ENCODE measurements at regions not wholly inside any gene's neighbourhood (a gene's known extent, or its start where the extent isn't known, plus 50 kb on each side); places are given as distances from the start of the nearest gene placed in this dataset.
"Not testable (repeated sequence)": the region's sequence is repeated elsewhere in the genome, so short reads cannot be mapped to it uniquely, and the experiment has no call there.

DNA sequence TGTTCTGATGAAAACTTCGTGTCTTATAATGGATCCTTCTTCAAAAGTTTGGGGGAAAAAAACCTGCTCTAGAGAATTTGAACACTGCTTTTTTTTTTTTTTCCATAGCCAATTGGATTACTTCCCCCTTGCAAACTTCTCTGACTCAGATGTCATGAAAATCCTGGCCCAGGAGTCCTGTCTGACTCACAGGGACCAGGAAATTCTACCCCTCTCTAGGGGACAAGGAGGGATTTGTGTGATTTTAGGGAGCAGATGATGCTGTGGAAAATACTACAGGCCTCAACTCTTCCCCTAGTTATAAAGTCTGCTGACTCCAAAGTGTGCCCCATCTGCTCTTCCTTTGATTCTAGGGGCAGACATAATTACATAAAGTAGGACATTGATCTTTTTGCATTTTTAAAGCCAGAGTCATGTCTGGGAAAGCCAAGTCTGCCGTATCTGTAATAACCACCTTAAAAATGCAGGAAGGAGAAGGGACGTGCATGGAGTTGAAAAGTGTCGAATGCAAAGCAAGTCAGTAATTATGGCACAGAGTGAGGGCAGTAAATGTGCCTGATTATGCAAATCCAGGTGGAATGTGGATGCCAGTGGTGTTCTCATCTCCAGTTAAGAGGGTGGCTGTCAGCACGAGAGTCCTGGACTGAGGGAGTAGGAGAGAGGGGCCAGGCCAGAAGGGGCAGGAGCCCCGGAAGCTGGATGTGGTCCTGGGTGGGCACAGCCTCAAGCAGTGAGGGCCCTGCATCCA is 144.3 kb upstream of the SULF2 start:
- in situ Hi-C loops (cut with HindIII; ENCODE audit: low sequenced_read_pairs), result no loop called here

DNA sequence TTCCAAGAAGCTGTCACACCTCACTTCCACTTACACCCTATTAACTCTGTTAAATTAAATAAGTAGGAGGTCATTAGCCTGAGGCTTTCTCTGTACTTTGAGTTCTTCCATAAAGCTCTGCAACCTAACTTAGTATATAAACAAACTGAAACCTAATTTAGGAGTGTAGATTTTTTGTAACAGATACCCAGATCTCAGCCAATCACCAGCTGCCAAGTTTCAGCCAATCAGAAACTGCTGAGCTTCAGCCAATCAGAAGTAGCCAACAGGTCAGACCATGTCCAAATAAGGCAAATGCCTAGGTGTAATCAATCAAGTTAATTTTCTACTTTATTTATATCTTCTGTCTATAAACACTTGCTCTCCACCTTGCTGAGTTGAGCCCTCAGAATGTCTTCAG is 142.7 kb upstream of the SULF2 start:
- in situ Hi-C loops (cut with HindIII; ENCODE audit: low sequenced_read_pairs), result no loop called here

DNA sequence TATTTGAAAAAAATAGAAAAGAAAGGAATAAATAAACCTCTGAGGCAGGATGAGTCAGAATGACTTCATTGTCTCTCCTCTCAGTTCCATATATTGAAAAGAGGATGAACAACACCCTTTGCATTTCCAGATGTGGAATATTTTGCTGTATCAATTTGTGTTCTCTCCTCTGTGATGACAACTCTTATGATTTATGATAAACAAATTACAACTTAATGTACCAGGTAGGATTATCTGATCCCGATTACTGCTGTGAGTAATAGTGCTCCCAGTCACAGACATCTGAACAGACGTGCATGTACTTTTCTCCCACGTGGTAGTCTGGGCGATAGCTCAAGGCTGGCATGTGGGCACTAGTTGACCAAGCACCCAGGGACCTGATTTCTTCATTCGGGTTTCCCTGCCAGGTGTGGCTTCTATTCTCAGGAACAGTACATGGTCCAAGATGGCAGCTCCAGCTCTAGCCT is 142.1 kb upstream of the SULF2 start:
- in situ Hi-C loops (cut with HindIII; ENCODE audit: low sequenced_read_pairs), result no loop called here

DNA sequence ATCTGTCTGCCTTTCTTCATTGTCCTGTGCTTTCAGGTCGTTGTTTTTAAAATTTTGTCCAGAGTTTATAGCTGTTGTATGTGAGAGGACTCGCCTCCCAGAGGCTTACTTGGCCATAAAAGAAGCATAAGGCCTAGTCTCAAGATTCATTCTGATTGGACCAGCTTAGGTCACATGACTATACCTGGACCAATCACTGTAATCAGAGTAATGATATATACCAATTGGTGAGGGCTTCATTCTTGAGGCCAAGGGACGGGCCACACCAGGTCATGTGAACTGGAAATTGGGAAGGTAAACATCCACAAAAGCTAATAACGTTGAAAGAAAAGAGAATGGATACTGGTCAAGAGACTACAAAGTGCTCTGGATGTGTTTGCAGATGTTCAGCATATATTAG is 141.4 kb upstream of the SULF2 start:
- in situ Hi-C loops (cut with HindIII; ENCODE audit: low sequenced_read_pairs), result no loop called here

DNA sequence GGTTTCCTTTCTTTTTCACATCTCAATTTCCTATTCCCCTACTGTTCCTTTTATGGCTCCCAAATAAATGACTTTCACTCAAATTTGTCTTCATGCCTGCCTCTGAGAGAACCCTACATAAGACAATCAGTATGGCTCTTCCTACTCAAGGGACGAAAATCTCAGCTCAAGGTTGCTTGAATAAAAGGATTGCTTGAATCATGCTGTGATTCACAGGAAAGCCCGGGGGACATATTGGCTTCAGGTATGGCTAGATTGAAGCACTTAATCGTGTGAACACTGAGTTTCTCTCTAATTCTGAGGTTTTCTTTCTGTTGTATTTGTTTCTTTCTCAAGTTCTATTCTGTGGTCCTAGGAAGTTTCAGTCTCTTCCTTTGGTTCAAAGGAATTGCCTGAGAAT is 140.3 kb upstream of the SULF2 start:
- in situ Hi-C loops (cut with HindIII; ENCODE audit: low sequenced_read_pairs), result no loop called here

DNA sequence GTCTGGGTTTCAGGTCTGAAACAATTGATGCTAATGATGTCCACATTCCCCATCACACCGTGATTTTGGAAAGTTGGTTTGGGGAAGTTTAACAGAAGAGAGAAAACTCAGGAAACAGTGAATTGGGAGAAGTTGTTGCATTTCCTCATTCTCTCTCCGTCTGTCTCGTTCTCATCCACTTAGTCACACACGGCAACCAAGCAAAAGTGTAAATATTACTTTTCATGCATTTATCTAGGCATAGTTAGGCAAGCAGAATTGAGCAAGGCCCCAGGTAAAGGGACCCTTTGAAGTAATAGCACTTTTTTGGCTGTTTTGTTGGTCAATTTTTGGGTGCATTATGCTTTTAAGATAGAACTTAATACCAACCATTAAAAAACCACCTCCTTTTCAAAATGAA is 137.0 kb upstream of the SULF2 start:
- in situ Hi-C loops (cut with HindIII; ENCODE audit: low sequenced_read_pairs), result no loop called here

DNA sequence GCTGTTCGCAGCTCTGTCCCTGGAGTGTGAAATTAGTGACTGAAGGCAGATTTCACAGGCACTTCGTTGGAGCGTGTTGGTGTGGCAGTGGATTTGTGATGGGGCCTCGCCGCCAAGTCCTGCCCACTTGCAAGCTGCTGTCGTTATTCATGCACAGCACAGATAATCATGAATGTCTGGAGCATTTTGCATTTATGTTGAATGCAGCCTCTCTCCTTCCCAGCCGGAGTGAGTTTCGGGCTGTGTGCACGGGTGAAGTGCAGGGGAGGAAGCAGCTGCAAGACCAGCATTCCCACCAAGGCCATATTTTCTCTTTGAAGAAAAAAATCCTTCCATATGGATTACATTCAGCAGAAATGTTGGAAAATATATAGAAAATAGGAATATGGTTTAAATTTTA is 136.5 kb upstream of the SULF2 start:
- in situ Hi-C loops (cut with HindIII; ENCODE audit: low sequenced_read_pairs), result not testable (repeated sequence)

DNA sequence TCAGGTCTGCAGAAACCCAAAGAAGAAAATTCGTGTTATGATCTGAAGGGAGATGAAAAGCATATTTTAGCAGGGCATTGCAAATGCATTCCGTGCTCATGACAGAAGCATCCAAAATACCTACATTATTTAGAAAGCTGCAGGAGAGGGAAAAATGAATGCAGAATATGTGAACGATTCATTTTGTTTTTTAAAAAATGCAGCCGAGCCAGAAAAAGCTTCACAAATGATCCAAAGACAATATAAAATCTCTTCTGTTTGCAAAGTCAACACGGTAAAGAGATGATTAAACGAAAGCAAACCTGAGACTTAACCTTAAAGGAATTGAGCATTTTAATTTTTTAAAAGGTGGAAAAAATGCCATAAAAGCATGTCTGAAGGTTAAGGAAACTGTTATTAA is 136.1 kb upstream of the SULF2 start:
- in situ Hi-C loops (cut with HindIII; ENCODE audit: low sequenced_read_pairs), result no loop called here

DNA sequence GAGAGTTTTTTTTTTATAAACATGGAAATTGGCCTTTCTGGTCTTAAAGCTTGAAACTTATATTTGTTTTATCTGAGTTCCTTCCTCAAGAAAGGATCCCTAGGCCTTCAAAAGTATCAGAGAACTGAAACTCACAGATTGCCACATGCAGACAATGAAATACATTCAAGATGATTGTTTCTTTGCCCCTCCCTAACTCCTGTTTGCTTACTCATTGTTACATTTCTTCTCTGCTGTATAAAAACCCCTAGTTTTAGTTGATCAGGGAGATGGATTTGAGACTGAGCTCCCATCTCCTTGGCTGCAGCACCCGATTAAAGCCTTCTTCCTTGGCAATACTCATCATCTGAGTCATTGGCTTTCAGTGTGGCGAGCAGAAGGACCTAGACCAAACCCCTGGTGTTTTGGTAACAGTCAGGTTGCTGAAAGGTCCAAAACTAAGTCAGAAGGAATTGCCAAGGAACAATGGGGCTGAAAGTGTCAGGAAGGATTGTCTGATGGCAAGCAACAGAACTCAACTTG is 132.3 kb upstream of the SULF2 start:
- in situ Hi-C loops (cut with HindIII; ENCODE audit: low sequenced_read_pairs), result loop anchor here (5.0 kb wide), 1 partner anchor 35 kb away; no protein-coding TSS in a partner anchor

DNA sequence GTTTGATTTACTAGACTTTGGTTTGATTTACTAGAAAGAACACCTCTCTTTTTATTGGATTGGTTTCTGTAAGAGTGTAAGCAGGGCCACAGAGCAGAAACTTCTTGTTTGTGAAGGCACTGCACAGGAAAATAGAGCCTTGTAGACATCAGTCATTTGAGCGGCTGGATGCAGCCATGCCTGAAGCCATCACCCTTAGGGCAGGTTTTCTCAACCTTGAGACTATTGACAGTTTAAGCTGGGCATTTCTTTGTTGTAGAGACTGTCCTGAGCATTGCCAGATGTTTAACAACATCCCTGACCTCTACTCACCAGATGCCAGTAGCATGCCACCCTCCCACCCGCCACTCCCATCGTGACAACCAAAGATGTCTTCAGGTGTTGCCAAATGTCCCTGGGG is 130.2 kb upstream of the SULF2 start:
- in situ Hi-C loops (cut with HindIII; ENCODE audit: low sequenced_read_pairs), result loop anchor here (5.0 kb wide), 1 partner anchor 37 kb away; no protein-coding TSS in a partner anchor

DNA sequence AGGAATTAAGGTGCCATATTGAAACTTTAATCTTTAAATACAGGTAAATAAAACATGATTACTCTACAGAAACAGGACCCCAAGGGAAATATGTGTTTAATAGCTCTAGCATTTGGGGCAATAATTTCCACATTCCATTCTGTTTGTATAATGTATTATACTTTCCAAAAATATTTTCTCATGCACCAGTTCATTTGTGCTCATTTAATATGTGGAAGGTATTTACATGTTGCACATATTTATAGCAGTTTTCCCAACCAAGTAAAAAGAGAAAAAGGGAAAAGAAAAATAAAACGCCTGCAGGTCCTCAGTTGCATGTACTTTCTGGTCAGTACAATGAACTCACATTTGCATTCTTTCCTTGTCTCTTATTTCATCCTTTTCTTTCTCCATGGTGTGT is 129.5 kb upstream of the SULF2 start:
- in situ Hi-C loops (cut with HindIII; ENCODE audit: low sequenced_read_pairs), result loop anchor here (5.0 kb wide), 1 partner anchor 38 kb away; no protein-coding TSS in a partner anchor

DNA sequence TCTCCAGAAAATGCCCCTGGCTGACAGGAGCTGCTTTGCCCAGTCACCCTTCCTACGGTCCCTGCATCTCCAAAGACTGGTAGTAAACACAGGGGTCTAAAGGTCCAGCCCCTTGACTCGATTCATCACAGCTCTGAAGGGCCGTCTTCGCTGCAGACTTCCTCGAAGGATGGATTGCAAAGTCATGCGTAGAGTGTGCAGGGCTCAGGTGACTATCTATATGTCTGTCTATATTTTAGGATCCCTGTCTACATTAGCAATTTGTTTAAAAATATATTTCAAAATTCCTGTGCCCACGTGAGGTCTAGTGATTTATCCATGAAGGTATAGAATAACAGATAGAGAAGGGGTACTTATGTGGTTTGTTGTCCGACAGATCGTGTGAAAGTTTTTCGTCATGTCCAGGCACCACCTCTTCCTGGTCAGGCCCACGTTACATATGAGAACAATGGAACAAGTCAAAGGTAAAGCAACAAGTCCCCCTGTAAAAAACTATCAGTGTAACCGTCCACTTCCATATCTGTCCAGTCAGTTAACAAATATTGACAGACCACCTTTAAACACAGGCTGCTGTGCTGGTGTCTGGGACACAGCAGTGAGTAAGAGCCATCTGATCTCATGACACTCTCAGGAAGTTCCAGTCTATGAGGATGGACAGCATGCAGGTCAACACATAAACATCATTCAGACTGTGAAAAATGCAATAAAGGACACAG is 127.7 kb upstream of the SULF2 start:
- in situ Hi-C loops (cut with HindIII; ENCODE audit: low sequenced_read_pairs), result not testable (repeated sequence)

DNA sequence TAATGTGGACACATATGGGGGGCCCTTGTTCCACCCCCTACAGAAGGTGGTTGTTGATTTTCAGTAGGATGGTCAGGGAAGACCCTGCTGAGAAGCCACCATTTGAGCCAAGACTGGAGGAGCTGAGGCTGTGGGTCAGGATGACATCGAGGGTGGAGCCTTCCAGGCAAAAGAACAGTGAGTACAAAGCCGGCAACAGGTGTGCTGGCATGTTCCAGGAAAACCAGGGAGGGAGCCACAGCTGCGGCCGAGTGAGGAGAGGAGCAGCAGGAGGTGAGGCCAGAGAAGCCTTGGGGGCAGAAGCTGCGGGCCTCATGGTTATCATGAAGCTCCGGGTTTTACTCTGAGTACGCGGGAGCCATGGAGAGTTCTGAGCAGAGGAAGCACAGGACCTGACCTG is 126.9 kb upstream of the SULF2 start:
- in situ Hi-C loops (cut with HindIII; ENCODE audit: low sequenced_read_pairs), result not testable (repeated sequence)

DNA sequence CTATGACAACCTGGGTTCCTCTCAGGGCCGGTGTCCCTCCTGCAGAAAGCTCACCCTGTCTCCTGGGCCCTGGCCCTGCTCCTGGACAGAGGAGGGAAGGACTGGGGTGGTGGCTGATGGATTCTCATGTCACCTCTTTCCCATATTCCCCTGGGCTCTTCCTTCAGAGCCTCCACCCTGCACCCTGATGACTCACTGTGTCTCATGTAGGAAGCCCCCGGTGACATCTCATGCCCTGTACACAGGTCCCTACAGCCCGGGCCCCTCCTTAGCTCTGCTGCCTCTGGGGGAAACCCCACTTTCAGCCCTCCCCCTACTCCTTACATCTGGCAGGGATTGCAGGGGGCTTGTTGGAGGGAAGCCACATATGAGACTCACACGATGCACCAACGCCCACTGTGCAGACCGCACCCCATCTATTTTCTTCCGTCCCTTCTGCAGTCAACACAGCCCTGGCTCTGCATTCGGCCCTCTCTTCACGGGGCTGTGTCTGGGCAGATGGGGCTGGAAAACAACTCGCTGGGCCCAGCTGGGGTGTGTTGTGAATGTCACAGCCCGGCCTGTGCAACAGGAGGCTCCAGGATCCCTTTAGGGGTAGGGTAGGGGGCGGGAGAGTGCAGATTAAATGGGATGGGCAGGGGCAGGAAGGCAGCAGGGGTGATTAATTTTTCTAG is 124.6 kb upstream of the SULF2 start:
- in situ Hi-C loops (cut with HindIII; ENCODE audit: low sequenced_read_pairs), result not testable (repeated sequence)

DNA sequence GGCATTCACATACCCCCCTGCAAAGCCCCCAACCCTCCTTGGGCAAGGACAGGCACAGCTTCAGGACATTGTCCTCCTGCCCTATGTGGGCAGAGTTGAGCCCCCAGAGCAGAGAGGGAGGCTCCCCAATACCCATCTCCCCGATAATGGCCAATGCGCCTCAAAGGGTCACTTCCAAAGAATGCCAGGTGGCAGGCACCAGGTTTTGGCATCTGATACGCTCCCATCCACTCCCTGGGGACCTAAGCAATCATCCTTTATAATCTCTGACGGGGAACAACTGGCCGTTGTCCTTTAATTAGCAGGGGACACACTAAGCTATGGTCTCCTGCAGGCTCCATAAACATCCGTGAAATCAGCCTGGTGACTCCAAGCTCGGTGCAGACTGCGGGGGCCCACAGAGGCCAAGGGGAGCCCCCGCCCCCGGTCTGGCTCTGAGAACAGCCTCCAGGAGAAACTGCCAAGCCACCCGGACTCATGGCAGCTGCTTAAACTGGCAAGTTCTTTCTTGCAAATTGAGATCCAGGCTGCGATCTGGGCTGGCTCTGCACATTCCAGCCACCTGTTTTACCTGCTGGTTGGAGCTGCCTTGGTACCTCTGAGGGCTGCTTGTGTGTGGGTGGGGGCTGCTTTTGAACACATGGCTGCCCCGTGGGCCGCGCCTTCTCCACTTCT is 123.2 kb upstream of the SULF2 start:
- in situ Hi-C loops (cut with HindIII; ENCODE audit: low sequenced_read_pairs), result not testable (repeated sequence)

DNA sequence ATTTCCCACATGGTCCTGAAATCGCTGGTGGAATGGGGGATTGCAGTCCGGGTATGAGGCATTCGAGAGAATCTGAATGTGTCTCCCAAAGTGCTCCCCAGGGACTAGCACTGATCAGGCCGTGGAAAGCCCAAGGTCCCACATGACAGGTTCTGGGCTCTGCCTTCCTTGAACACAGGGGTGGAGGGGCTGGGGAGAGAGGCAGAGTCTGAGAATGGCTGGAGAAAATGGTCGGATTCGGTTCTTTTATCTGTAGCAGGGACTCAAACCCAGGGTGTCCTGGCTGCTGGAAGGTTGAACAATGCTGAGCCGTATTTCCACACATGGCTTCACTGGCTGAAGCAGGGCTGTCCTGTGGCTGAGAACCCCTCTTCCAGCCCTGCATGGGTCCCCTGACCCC is 122.7 kb upstream of the SULF2 start:
- in situ Hi-C loops (cut with HindIII; ENCODE audit: low sequenced_read_pairs), result not testable (repeated sequence)

DNA sequence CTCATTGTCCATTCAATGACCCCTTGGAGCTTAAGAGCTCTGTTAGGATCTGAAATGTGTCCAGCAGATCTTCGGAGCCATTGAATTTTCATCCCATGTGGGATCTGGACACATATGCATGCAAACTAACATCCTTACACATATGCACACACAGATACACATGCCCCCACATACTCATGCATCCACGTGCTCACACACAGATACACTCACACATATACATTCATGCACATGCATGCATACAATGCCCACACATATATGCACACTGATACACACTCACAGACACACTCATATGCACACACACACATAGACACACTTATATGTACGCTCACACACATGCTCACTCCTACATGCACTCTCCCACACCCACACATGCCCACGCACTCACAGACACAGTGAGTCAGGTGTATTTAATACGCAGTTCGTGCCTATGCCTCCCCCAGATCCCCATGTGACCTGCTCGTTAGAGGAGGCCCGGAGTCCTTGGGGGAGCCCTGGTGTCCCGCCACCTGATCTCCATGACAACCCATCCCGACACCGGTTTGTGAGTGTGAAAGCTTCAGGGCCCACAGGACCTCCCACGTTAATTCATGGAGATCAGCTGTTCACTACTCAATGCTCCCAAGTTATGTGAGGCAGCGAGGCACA is 121.9 kb upstream of the SULF2 start:
- in situ Hi-C loops (cut with HindIII; ENCODE audit: low sequenced_read_pairs), result no loop called here

DNA sequence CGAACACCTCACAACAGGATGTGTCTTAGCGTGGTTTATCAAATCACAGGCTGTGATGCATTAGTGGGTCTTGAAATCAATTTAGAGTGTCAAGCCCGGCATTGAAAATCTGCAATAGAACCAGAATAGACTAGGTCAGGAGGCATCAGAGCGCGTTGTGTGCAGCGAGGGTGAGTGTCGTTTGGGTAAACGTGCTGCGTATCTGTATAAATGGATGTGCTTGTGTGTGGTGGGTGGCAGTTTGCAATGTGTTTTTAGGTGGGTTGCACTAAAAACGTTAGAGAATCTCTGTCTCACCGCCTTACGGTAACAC is 121.0 kb upstream of the SULF2 start:
- in situ Hi-C loops (cut with HindIII; ENCODE audit: low sequenced_read_pairs), result no loop called here

DNA sequence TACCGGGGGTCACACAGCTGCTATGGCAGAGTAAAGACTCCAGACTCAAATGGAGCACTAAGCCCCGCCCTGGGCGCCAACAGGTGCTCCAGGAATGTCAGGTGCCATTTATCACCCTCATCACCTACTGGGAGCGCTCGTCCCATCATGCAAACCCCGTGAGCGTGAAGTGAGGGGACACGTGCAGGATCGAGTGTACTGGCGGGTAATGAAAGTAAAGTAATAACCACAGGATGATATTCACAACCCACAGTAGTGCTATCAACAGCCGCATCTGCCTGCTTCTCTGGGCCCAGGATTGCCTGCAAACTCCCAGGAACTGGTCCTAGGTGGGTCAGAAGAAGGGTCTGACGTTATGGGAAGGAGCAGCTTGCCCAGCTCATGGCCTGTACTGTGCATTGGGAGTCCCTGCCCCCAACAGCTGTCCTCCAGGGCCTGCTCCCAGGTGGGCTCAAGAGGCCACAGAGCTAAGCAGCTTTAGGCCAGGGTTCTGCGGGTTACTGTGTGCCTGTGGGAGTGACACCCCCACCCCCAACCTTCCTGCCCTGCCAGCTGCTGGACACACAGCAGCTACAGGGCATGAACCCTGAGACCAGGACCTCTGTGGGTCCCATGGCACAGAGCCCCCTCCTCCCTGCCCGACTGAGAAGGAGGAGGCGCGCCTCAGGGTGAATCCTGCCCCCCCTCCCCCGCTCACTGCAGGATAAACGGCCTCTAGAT is 120.5 kb upstream of the SULF2 start:
- in situ Hi-C loops (cut with HindIII; ENCODE audit: low sequenced_read_pairs), result no loop called here

DNA sequence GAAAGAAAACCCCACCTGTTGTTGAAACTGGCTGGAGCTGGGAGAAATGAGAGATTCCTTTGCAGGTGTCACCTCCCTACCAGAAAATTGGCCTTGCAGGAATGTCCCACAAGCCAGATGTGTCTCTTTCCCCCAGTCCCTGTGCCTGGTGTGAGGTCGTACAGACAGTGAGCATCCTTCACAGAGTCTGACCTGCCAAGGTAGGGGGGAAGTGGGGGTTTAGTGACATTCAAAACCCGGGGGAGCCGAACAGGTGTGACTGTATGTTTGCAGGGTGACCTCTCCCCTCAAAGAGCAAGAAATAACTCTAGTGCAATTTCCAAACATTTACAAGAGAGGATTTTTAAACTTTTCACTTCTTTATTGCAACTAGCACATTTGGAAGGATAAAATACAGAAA is 117.7 kb upstream of the SULF2 start:
- in situ Hi-C loops (cut with HindIII; ENCODE audit: low sequenced_read_pairs), result not testable (repeated sequence)
